GM12878 (cell line): ENCODE measurements at regions not wholly inside any gene's neighbourhood (a gene's known extent, or its start where the extent isn't known, plus 50 kb on each side); places are given as distances from the start of the nearest gene placed in this dataset.

Experiments used
- ATAC-seq: fragments of 200-7000 bp; cut with Tn5 transposase; 3 replicates; pipeline ENCODE4 v1.9.1; 2020; ENCODE audit warnings: mild to moderate bottlenecking, moderate library complexity
- BruUV-seq: library from RNA; stranded (reverse); fragments of 400-500 nt; replicated peaks from 2 replicates; lab custom pipeline; 2021; lab: Mats Ljungman, UMichigan
- CTCF ChIA-PET: fragments of 300-600 bp; sonication (Branson Sonifier 250); formaldehyde crosslinking; extraction: SDS; loops from one replicate; lab custom pipeline; 2021; ENCODE audit warnings: inconsistent platforms; lab: Yijun Ruan, JAX
- POLR2A ChIA-PET: fragments of 350-600 bp; formaldehyde crosslinking; extraction: SDS; loops from one replicate; lab custom pipeline; 2021; ENCODE audit warnings: inconsistent platforms; lab: Charles Lee
- RAD21 ChIA-PET: fragments of 300-600 bp; sonication (Branson Sonifier 250); formaldehyde crosslinking; loops from one replicate; lab custom pipeline; 2023; ENCODE audit warnings: antibody characterized with exemption; ENCODE audit not compliant: unreplicated experiment; lab: Charles Lee
- SMC1A ChIA-PET: fragments of 300-600 bp; sonication (Branson Sonifier 250); formaldehyde crosslinking; loops from one replicate; lab custom pipeline; 2023; ENCODE audit not compliant: unreplicated experiment, uncharacterized antibody; lab: Charles Lee
- DNase-seq: peaks from one replicate; pipeline ENCODE4 v3.0.0-alpha.2; 2011; ENCODE audit warnings: low read depth, low spot score
- FAIRE-seq: peaks from 3 replicates; lab custom pipeline; 2011; peaks lifted over from hg19 to GRCh38; lab: Jason Lieb, UNC
- H2AFZ ChIP-seq: 2 replicates; pipeline ENCODE4 v1.6.0; 2011; ENCODE audit warnings: low read depth, low read length, control low read depth; ENCODE audit not compliant: control insufficient read depth
- H3K27ac ChIP-seq: 2 replicates; pipeline ENCODE4 v1.5.1; 2011; ENCODE audit warnings: control low read depth; ENCODE audit not compliant: control insufficient read depth, insufficient read depth
- H3K27me3 ChIP-seq, 2 experiments: replicated peaks in 1 of 2; 2 replicates each; pipeline versions ENCODE4 v1.6.0 to v1.6.1; 2011; ENCODE audit warnings: low read length in 1 of 2; ENCODE audit not compliant: control insufficient read depth in 2 of 2, insufficient read depth in 2 of 2
- H3K36me3 ChIP-seq, 2 experiments: 2 replicates each; pipeline ENCODE4 v1.5.1; 2011; ENCODE audit warnings: low read length in 1 of 2; ENCODE audit not compliant: control insufficient read depth in 2 of 2, insufficient read depth in 2 of 2
- H3K4me1 ChIP-seq: 2 replicates; pipeline ENCODE4 v1.6.1; 2011; ENCODE audit warnings: mild to moderate bottlenecking, low read length, moderate library complexity, mixed read lengths; ENCODE audit not compliant: control insufficient read depth, insufficient read depth
- H3K4me2 ChIP-seq: 2 replicates; pipeline ENCODE4 v1.6.0; 2011; ENCODE audit warnings: control low read depth; ENCODE audit not compliant: control insufficient read depth, insufficient read depth
- H3K4me3 ChIP-seq: fragments of 200-600 bp; sonication (generic); 2 replicates; pipeline ENCODE4 v1.5.1; 2016
- H3K79me2 ChIP-seq: 2 replicates; pipeline ENCODE4 v1.6.0; 2011; ENCODE audit warnings: low read length; ENCODE audit not compliant: control insufficient read depth, insufficient read depth
- H3K9ac ChIP-seq: 2 replicates; pipeline ENCODE4 v1.8.0; 2011; ENCODE audit warnings: low read length, control low read depth, mixed read lengths; ENCODE audit not compliant: control insufficient read depth, insufficient read depth
- H3K9me3 ChIP-seq: replicated peaks from 3 replicates; pipeline ENCODE4 v1.5.1; 2011; ENCODE audit warnings: mild to moderate bottlenecking, low read length; ENCODE audit not compliant: control insufficient read depth, insufficient read depth
- H4K20me1 ChIP-seq: 2 replicates; pipeline ENCODE4 v1.6.0; 2011; ENCODE audit not compliant: control insufficient read depth, insufficient read depth
- ATF7 ChIP-seq: fragments of 450-650 bp; IDR thresholded peaks from 2 replicates; pipeline ENCODE4 v1.6.1; 2016; ENCODE audit warnings: low read depth, mild to moderate bottlenecking
- CBX5 ChIP-seq: sonication (generic); IDR thresholded peaks from 2 replicates; pipeline ENCODE4 v1.6.1; 2016; ENCODE audit warnings: low read depth, moderate library complexity, mild to moderate bottlenecking, inconsistent platforms
- CHD2 ChIP-seq: IDR thresholded peaks from 2 replicates; pipeline ENCODE4 v1.6.1; 2011; ENCODE audit warnings: low read depth, low read length, improper control_type of control experiment, borderline replicate concordance
- ESRRA ChIP-seq: IDR thresholded peaks from 2 replicates; pipeline ENCODE4 v1.6.1; 2012; ENCODE audit warnings: mild to moderate bottlenecking, low read length, improper control_type of control experiment
- FOXM1 ChIP-seq: IDR thresholded peaks from 2 replicates; pipeline ENCODE4 v1.6.1; 2012; ENCODE audit warnings: low read depth, mild to moderate bottlenecking, inconsistent platforms, low read length, moderate library complexity
- IKZF1 ChIP-seq: fragments of 450-650 bp; conservative IDR thresholded peaks from 2 replicates; pipeline ENCODE4 v1.6.1; 2017; ENCODE audit warnings: antibody characterized with exemption, mild to moderate bottlenecking
- IRF4 ChIP-seq: IDR thresholded peaks from 2 replicates; pipeline ENCODE4 v1.6.1; 2011; ENCODE audit warnings: low read depth, low read length
- IRF5 ChIP-seq: fragments of 450-650 bp; IDR thresholded peaks from 2 replicates; pipeline ENCODE4 v1.6.1; 2017; ENCODE audit warnings: borderline replicate concordance
- MEF2B ChIP-seq: fragments of 450-650 bp; IDR thresholded peaks from 2 replicates; pipeline ENCODE4 v1.6.1; 2018; ENCODE audit warnings: mild to moderate bottlenecking, moderate library complexity; ENCODE audit not compliant: partially characterized antibody, poor library complexity, severe bottlenecking
- MTA2 ChIP-seq: fragments of 450-650 bp; IDR thresholded peaks from 2 replicates; pipeline ENCODE4 v1.6.1; 2016; ENCODE audit warnings: low read depth, mild to moderate bottlenecking, moderate library complexity
- PML ChIP-seq: IDR thresholded peaks from 2 replicates; pipeline ENCODE4 v1.6.1; 2012; ENCODE audit warnings: low read length, inconsistent platforms
- SREBF1 ChIP-seq: IDR thresholded peaks from 2 replicates; pipeline ENCODE4 v1.6.1; 2012; ENCODE audit warnings: mild to moderate bottlenecking, low read length
- SRF ChIP-seq, 2 experiments: IDR thresholded peaks; 2 replicates each; pipeline ENCODE4 v1.6.1; 2011; ENCODE audit warnings: low read depth in 2 of 2, low read length in 2 of 2, mild to moderate bottlenecking in 1 of 2, moderate library complexity in 1 of 2
- TBL1XR1 ChIP-seq: IDR thresholded peaks from 2 replicates; pipeline ENCODE4 v1.6.1; 2012; ENCODE audit warnings: low read depth, low read length, improper control_type of control experiment
- whole genome bisulfite sequencing: methylation state at CpG from one replicate; pipeline ENCODE4 v1.1.6; 2016; ENCODE audit warnings: low lambda C conversion rate; ENCODE audit not compliant: insufficient replicate concordance, insufficient coverage; ENCODE audit errors: missing lambda C conversion rate; 5-methylcytosine and 5-hydroxymethylcytosine counted together
- in situ Hi-C: fragments of 300-500 bp; cut with MboI; formaldehyde crosslinking; loops from 9 replicates; pipeline ENCODE4 v1.14.3; 2018; ENCODE audit warnings: mixed read lengths
- intact Hi-C: fragments of 100-400 bp; cut with micrococcal nuclease; formaldehyde crosslinking; loops from one replicate; pipeline ENCODE4 v1.14.2; 2022; ENCODE audit not compliant: unreplicated experiment
- TF ChIP-seq, protein P1 (sequence below): fragments of 450-650 bp; IDR thresholded peaks from 2 replicates; pipeline ENCODE4 v1.6.1; 2016; ENCODE audit warnings: mild to moderate bottlenecking
- TF ChIP-seq, protein P2 (sequence below): IDR thresholded peaks from 2 replicates; pipeline ENCODE4 v1.6.1; 2012; ENCODE audit warnings: improper control_type of control experiment, low read depth, low read length; ENCODE audit not compliant: insufficient replicate concordance

DNA sequence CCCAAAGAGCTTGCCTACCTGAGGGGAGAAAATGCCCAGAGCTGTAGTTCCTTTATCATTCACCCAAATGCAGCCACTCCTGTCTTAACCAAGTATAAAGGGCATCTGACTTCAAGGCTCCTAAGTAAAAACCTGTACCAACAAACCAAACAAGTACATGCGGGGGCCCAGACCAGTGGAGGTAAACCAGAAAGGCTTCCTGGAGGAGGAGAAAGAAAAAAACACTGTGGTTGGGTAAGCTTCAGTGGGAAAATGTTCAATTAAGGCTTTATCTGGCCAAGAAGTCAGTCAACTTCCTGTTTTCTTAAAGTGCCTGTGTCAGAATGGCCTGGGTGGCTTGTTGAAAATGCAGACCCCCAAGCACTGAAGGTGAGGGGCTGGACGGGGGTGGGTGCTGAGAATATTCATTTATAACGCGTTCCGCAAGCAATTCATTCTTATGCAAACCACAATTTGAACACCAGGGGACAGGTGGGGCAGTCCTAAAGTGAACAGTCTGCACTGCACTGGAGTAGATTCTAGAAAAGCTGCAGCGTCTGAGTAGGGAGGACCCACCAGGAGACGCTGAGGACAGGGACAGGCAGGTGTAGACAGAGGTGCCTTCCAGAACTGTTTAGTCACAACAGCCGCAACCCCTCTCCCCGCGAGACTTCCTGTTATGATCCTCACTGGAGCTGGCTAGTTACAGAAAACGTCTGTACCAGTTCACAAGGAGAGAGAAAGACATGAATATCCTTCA, 467.1 kb downstream of the SOX9 start:
- RAD21 ChIA-PET = interaction anchor here (0.8 to 4.1 kb wide), 16 partner anchors 8 to 604 kb away, joined by 3 to 43 read pairs (median 4); no protein-coding TSS in a partner anchor
- 19% methylated on average over 11 of the region's 11 CpGs for WGBS
- CTCF ChIA-PET = interaction anchor here (0.6 to 5.5 kb wide), 16 partner anchors 9 to 569 kb away, joined by 3 to 66 read pairs (median 4); no protein-coding TSS in a partner anchor
- in situ Hi-C loops (no loop called here), intact Hi-C loops (no loop called here)
- H3K27ac ChIP-seq = no peak overlapping the region
- H2AFZ ChIP-seq = peak overlapping the region; percentile 15; the same call in 1 of the 2 replicates
- H3K79me2 ChIP-seq = no peaks in the 10 kb centered on the region
- H4K20me1 ChIP-seq = no peaks in the 10 kb centered on the region
- H3K9me3 ChIP-seq = no peaks in the 10 kb centered on the region; the same call in 2 of the 3 replicates
- no peak overlapping the region for H3K4me3 ChIP-seq
- H3K4me2 ChIP-seq = no peak overlapping the region
- SMC1A ChIA-PET = interaction anchor here (0.8 to 5.2 kb wide), 19 partner anchors 10 to 482 kb away, joined by 3 to 50 read pairs (median 4); no protein-coding TSS in a partner anchor
- FAIRE-seq (no peak), DNase-seq (no peak), ATAC-seq (peak; percentile 49)
- no peaks in the 10 kb centered on the region for H3K36me3 ChIP-seq
- H3K9ac ChIP-seq = no peak overlapping the region
- POLR2A ChIA-PET = interaction anchor here (0.6 to 4.1 kb wide), 15 partner anchors 9 to 579 kb away, joined by 3 to 52 read pairs (median 5); no protein-coding TSS in a partner anchor
- H3K4me1 ChIP-seq = no peaks in the 10 kb centered on the region
- H3K27me3 ChIP-seq = no peaks in the 10 kb centered on the region; a peak in 2 of 4 replicates
- no TSS peak for BruUV-seq
- TF ChIP-seq ATF7 (0 out of 2 replicates have a peak, but pooled peaks have one; percentile 20), CBX5 (no peak), SREBF1 (no peak), FOXM1 (no peak), CHD2 (0 out of 2 replicates have a peak, but pooled peaks have one; percentile 52), IRF4 (no peak), SRF (IDR thresholded peaks at IDR 0.05; ENCODE audit: low read depth in 2 of 2, low read length in 2 of 2) (no peak), MTA2 (0 out of 2 replicates have a peak, but pooled peaks have one; percentile 49), IRF5 (no peak), ESRRA (no peak), TBL1XR1 (no peak), IKZF1 (peak; percentile 20), MEF2B (no peak), PML (no peak)
- TF ChIP-seq, protein P1, sequence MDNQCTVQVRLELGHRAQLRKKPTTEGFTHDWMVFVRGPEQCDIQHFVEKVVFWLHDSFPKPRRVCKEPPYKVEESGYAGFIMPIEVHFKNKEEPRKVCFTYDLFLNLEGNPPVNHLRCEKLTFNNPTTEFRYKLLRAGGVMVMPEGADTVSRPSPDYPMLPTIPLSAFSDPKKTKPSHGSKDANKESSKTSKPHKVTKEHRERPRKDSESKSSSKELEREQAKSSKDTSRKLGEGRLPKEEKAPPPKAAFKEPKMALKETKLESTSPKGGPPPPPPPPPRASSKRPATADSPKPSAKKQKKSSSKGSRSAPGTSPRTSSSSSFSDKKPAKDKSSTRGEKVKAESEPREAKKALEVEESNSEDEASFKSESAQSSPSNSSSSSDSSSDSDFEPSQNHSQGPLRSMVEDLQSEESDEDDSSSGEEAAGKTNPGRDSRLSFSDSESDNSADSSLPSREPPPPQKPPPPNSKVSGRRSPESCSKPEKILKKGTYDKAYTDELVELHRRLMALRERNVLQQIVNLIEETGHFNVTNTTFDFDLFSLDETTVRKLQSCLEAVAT = 0 out of 2 replicates have a peak, but pooled peaks have one; percentile 17
- TF ChIP-seq, protein P2, sequence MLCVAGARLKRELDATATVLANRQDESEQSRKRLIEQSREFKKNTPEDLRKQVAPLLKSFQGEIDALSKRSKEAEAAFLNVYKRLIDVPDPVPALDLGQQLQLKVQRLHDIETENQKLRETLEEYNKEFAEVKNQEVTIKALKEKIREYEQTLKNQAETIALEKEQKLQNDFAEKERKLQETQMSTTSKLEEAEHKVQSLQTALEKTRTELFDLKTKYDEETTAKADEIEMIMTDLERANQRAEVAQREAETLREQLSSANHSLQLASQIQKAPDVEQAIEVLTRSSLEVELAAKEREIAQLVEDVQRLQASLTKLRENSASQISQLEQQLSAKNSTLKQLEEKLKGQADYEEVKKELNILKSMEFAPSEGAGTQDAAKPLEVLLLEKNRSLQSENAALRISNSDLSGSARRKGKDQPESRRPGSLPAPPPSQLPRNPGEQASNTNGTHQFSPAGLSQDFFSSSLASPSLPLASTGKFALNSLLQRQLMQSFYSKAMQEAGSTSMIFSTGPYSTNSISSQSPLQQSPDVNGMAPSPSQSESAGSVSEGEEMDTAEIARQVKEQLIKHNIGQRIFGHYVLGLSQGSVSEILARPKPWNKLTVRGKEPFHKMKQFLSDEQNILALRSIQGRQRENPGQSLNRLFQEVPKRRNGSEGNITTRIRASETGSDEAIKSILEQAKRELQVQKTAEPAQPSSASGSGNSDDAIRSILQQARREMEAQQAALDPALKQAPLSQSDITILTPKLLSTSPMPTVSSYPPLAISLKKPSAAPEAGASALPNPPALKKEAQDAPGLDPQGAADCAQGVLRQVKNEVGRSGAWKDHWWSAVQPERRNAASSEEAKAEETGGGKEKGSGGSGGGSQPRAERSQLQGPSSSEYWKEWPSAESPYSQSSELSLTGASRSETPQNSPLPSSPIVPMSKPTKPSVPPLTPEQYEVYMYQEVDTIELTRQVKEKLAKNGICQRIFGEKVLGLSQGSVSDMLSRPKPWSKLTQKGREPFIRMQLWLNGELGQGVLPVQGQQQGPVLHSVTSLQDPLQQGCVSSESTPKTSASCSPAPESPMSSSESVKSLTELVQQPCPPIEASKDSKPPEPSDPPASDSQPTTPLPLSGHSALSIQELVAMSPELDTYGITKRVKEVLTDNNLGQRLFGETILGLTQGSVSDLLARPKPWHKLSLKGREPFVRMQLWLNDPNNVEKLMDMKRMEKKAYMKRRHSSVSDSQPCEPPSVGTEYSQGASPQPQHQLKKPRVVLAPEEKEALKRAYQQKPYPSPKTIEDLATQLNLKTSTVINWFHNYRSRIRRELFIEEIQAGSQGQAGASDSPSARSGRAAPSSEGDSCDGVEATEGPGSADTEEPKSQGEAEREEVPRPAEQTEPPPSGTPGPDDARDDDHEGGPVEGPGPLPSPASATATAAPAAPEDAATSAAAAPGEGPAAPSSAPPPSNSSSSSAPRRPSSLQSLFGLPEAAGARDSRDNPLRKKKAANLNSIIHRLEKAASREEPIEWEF = no peak
